ENCODE measurements at regions not wholly inside any gene's neighbourhood (a gene's known extent, or its start where the extent isn't known, plus 50 kb on each side); places are given as distances from the start of the nearest gene placed in this dataset.

- TF ChIP-seq BHLHE40 (IDR thresholded peaks at IDR 0.05; ENCODE audit: borderline replicate concordance) (no peak), L3MBTL2 (conservative IDR thresholded peaks at IDR 0.05) (no peak), ZNF384 (IDR thresholded peaks at IDR 0.05) (no peak), FOXA1 (IDR thresholded peaks at IDR 0.05) (no peak), FOXM1 (IDR thresholded peaks at IDR 0.05; ENCODE audit: borderline replicate concordance) (no peak), FOXK2 (IDR thresholded peaks at IDR 0.05) (no peak), SP1 (IDR thresholded peaks at IDR 0.05) (no peak), ELF4 (IDR thresholded peaks at IDR 0.05) (no peak), CTBP1 (IDR thresholded peaks at IDR 0.05; ENCODE audit: borderline replicate concordance) (no peak), LEF1 (IDR thresholded peaks at IDR 0.05; ENCODE audit: borderline replicate concordance) (no peak)
- TF ChIP-seq, protein P1, sequence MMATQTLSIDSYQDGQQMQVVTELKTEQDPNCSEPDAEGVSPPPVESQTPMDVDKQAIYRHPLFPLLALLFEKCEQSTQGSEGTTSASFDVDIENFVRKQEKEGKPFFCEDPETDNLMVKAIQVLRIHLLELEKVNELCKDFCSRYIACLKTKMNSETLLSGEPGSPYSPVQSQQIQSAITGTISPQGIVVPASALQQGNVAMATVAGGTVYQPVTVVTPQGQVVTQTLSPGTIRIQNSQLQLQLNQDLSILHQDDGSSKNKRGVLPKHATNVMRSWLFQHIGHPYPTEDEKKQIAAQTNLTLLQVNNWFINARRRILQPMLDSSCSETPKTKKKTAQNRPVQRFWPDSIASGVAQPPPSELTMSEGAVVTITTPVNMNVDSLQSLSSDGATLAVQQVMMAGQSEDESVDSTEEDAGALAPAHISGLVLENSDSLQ (IDR thresholded peaks at IDR 0.05), result no peak
These were observed 79.3 kb upstream of the ALDH1L1 start for GRCh38 chr3:126259411-126260391.
